ENCODE measurements at regions not wholly inside any gene's neighbourhood (a gene's known extent, or its start where the extent isn't known, plus 50 kb on each side); places are given as distances from the start of the nearest gene placed in this dataset.

DNA sequence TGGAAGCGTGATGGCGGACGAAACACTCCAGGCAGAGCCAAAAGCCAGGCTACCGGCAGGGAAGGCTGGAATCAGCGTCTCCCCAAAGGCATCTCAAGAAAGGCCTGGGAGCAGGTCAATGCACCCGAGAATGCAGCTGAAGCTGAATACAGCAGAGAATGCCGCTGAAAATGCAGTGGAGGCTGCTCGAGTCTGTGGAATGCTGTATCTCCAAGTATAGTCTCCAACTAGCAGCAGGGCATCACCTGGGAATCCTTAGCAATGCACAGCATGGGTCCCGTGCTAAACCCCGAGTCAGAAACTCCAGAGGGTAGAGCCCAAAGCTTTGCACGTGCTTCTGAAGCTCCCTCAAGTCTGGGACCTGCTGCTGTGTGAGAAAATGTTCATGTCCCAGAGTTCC lies 191.1 kb upstream of the ALKAL2 start:
- DNase-seq = no peak

DNA sequence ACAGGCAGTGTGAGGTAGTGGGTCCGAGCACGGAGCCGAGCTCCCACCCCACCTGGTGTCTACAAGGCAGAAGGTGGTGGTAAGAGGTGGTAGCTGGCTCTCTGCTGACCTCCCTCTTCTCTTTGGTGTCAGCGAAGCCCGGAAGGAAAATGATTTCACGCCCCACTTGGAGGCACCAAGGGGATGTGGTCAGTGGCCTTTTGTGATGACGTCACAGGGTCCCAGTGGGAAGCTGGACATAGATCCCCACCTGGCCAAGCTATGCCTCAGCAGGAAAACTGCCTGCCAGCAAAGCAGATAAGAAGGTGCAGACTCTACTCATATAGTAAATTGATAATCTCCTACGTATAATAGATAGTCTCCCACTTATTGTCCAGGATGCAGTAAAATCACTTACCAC lies 183.7 kb upstream of the ALKAL2 start:
- no peak for DNase-seq

GRCh38 chr2:469514-469913 lies 181.6 kb upstream of the ALKAL2 start:
- no peak for DNase-seq

GRCh38 chr2:468648-469336 lies 180.9 kb upstream of the ALKAL2 start:
- DNase-seq = no peak

- no peak for DNase-seq
These were observed 180.2 kb upstream of the ALKAL2 start for GRCh38 chr2:467892-468647.

DNA sequence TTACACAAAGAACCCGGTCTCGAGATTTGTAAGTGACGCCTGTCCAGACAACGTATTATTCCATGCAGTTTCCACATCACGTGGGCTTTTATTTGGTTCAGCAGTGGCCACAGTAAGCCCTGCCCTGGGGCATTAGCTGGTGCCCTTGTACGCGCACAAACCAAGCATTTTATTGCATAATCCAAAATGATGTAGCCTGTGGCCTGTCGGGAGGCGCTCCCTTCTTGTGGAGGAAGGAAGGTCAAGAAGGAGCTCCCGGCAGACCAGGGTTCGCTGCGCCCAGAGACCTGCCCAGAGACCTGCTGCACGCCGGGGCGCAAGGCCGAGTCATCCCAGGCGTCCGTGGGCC lies 179.6 kb upstream of the ALKAL2 start:
- DNase-seq = no peak

DNA sequence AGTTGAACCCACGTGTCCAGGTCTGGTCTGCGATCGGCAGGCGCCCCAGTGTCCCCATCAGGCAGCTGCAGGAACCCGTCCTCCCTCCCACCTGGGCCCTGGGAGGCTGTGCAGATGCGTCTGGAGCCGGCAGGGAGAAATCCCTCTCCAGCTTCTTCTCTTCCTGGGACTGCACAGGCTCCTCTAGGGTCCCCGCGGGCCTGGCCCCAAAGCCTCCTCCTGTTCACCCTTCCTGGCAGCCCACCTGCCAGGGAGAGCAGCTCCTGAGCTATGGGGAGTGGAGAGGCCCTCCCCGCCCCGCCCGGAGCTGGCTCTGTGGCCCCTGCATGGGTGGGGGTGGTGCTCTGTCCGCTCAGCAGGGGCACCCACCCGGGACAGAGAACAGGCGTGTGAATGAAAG lies 179.2 kb upstream of the ALKAL2 start:
- DNase-seq = no peak

- no peak for DNase-seq
These were observed 176.8 kb upstream of the ALKAL2 start for GRCh38 chr2:464562-465309.

DNA sequence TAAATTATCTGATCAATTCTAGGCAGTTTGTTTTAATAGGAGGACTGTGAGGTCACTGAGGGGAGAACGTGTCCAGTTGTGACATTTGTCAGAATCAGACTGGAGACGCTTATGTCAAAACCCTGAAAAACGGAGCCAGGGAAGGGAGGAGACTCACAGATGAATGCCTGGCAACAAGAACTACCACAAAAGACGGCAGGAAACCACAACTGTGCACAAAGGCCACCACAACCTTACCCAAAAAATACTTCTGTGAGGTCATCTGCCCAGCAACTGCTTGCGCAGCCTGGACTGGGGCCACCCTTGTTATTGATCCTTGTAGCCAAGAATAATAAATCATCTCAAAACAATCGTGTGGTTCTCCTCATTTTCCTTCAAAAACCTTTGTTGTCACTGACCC lies 173.0 kb upstream of the ALKAL2 start:
- no peak for DNase-seq

- DNase-seq = no peak
These were observed 172.0 kb upstream of the ALKAL2 start for GRCh38 chr2:459931-460330.

DNA sequence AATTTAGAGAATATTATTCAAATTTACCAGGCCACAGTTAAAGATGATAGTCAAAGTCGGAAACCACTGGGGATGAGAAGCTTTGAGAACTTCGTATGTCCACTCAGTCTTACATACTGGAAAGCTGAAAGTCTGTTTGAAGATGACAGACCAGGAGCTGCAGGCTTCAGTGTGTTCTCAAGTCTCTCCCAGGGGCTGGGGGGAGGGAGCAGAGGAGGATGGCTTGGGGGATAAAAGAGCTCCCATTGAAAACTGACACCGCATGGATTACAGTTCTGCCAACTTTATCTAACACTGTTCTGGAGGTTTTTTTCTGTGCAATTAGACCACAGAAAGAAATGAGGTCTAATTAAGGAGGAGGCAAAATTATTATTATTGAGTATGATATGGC lies 170.5 kb upstream of the ALKAL2 start:
- no peak for DNase-seq

DNA sequence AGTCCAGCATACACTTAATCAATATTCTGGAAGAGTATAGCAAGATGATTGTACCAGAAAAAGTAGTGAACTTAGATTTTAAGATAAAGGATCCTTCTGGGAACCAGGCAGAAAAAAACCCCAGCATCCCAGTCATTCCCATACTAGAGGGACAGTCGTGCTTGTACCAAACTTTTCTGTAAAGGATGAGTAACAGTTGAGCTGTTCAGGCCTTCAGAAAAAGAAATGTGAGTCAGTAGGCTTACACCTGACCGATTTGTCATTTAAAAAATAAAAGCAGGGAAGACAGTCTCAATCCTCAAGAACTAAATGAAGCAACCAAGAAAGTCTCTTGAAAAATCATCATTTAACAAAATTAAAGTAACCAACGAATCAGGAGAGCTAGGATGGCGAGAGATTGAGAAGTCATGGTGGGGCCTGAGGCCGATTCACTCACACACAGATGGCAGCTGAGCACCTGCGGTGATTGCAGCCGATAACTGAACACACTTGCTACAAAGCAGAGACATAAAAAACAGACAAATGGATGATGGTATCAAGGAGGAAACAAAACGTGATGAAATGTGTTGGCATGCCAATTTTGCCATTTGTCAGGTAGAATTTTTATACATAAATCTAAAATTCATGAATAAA lies 170.0 kb upstream of the ALKAL2 start:
- no peak for DNase-seq

DNA sequence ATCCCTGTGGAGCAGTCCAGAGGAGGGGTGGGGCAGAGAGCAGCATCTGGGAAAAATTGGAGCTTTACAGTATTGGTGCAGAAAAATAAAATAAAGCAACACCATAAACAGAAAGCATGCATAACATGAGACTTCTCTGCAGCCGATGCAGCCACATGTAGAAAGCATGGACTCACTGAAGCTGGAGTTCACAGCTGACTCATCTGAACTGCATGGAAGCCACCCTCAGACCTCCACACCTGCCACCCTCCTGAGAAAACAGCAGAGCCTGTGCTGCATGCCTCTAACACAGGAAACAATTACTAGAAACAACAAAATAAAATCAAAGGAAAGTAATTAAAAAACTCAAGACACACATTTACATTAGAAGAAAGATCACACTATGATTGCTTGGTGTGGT lies 169.4 kb upstream of the ALKAL2 start:
- no peak for DNase-seq

DNA sequence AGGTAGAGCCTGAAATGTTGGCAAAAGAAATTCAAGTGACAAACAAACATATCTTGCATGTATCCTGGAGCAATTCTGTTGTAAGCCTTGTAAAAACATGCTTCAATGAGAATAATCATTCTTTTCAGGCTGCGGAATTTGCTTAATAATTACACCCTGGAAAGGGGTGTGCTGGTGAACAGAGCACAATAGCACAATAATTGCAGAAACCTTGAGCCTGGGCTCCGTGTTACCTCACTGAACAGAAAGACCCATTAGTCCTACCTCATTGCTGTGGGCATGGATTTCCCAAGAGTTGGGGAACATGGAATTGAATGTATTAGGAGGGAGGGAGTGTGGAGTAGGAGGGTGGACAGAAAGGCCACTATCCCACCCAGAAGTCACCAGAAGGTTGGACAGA lies 168.0 kb upstream of the ALKAL2 start:
- DNase-seq = no peak

DNA sequence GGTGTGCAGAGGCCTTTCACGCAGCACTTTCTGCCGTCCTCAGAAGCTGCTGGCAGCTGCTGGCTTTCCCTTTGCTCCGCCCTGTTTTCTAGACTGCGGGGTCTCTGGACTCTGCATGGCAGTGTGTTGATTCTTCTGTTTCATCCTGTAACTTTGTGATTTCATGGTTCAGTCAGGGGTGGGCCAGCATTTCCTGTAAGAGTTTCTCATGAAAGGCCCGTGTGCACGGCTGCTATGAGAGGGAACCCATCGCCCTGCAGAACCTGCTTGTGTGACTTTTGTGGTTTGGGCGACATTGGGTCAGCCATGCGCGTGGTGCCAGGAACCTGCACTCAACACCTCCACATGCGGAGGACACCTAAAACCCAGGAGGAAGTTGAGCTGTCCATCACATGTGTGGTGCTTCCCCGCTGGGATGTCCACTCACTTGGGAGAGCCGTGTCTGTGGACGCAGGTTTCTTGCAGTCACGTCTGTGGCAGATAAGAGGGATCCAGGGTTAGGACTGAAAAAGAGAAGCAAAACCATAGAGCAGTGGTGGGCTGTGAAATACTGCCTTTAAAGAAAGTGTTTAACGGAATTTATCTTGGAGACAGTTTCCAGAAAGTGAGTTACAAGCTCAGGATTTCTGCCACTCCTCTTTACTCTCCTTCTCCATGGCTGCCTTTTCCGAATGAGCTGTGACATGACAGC lies 167.3 kb upstream of the ALKAL2 start:
- DNase-seq = no peak

- no peak for DNase-seq
These were observed 165.2 kb upstream of the ALKAL2 start for GRCh38 chr2:453132-453531.

DNA sequence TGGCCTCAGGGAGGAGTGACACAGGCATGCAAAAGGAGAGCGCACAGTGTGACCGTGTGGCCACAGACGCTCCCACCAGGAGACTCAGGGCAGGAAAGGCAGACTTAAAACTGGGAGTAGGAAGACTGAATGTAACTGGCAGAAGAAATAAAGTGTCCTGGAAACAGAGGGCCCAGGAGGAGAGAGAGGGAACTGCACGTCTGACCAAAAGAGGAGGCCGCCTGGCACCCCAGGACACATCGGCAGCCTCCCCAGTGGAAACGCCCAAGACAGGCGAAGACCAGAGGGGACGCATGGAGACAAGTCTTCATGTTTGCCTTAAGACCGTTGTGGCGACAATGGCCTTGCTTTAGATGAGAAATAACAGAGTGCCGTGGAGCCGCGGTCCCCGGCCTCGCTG lies 163.6 kb upstream of the ALKAL2 start:
- DNase-seq = no peak

DNA sequence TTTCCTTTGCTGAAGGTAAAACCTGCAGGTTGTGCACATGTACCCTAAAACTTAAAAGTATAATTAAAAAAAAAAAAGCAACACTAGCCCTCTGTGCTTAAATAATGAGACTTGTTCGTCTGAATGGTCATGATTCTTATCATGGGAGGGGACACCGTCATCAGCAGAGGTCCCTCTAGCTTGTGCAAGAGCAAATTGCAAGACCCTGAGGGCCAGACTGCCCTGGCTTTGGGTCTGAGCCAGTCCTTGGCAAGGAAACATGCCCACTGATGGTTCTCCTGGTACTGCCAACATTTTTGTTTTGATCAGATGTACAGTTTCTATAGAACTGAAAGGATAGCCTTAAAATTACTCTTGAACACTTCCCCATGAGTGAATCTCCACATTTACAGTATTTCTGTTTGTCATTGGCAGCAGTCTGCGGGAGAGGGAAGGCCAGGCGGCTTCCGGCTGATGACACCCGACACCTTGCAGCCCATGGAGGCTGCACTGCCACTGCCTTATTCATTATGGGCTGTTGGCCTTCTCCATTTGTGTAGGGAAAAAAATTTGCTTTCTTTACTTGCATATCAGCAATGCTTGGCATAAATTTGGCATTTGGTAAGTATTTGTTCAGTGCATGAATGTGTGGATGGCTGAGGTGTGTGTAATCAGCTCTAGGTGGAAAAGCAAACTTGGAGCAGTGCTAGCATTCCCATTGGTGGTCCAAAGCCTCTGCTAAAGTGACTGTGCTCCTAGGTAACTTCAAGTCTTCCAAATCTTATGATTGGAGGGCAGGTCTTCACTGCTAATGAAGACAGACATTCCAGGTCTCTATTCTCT lies 161.6 kb upstream of the ALKAL2 start:
- peak in 1 of 2 experiments; percentile 27 for DNase-seq

DNA sequence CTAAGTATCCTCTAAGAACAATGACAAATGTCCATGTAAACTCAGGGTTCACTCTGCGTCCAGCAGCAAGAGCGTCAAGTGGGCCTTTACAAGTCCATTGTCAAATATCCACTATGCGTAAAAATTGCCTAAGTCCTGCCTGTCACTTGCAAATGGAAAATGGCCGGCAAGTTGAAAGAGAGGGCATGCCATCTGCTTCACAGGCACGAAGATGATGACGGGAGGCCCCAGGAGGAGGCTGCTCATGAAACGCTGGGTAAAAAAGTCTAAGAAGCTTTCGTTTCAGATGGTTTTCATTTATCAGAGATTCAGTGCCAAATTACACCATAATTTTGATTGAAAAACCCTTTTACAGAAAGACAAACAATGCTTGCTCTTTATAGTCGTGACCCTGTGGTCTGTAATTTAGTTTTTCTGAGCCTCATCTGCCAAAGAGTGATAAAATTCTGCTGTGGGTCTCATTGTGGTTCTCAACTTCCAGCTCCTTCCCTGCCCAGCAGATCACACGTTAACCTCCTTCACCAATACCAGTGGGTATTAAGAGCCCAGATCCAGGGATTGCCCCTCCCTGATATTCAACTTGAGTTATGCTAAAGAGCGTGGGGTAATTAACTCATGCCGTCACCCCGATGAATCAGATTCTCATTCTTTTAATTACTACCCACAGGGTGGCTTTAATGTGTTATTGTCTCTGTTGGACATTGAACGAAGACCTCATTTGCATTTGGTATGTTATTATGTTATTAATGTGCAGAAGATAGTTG lies 160.2 kb upstream of the ALKAL2 start:
- DNase-seq = no peak

DNA sequence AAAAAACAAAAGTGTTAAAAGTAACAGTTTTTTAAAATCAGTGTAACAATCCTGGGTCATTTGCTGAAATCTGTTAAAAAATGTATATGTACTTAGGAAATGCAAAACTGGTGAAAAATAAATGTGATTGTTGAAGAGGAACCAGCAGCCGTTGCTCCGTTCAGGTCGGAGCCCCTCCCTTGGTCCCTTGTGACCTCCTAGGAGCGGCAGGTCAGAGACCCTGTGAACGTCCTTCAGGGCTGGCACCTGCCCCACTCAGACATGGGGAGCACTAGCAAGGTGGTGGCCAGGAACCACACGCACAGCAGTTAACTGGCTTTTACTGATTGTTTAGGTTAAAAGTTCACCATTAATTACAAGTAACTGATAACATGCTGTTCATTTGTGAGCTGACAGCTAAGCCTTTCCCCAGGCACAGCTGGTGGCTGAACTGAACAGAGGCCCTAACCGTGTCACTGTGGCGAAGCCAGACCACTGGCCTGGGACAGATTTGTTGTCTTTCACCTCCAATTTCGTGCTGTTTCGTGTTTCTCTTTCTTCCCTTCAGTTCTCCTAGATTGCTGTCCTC lies 159.2 kb upstream of the ALKAL2 start:
- DNase-seq = no peak

DNA sequence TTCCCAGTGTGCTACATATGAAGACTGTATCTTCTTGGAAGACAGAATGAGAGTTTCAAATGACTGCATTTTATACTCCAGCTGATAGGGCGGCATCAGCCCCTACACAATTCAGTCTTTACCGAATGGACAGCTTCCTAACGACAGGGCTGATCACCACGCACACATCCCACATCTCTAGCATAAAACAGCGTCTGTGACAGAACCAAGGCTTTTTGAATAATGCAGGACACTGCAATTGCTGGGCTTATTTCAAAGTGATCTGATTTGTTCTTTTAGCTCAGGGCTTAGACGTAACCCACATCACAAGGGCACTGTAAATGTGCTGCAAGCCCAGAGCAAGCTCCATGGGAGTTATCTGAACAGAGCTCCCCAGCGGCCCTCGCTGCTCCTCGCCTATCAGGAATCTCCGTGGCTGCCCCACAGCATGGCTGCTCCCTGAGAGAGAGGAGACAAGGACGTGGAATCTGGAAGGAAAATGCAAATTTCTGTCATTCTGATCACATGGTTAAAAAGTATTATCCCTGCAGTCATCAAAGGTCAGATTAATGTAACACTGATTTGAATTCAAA lies 158.5 kb upstream of the ALKAL2 start:
- peak in 1 of 2 experiments; percentile 35 for DNase-seq
